Astrocyte of the hippocampus (primary cell): ENCODE measurements at regions not wholly inside any gene's neighbourhood (a gene's known extent, or its start where the extent isn't known, plus 50 kb on each side); places are given as distances from the start of the nearest gene placed in this dataset.
A peak's percentile ranks its signal among the peaks of the same experiment; 100 is the strongest.

Source experiments
- DNase-seq: peaks from one replicate; pipeline ENCODE4 v3.0.0; 2011; ENCODE audit warnings: low read depth, low spot score

GRCh38 chr5:64110222-64110621, 55.4 kb upstream of the RNF180 start:
- no peak for DNase-seq

- no peak for DNase-seq
Measured at GRCh38 chr5:64108674-64109073, 57.0 kb upstream of the RNF180 start.

GRCh38 chr5:64100203-64100602, 65.4 kb upstream of the RNF180 start:
- DNase-seq = no peak

DNA sequence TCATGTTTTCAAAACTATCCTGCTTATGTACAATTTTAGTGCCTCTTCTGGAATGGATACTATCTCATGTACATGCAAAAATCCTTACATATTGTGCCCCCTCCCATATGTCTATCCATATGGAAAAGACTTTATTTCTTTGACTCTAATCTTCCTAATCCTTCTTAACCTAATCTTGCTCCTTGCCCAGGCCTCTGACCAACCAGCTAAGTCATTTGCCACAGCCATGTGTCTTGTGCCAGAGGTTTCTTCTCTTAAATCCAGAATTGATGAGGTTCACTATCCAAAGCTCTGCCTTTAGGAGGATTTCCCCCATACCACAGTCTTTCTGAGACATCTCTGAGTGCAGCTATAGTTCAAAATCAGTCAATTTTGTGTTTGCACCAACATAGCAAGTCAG, 68.9 kb upstream of the RNF180 start:
- no peak for DNase-seq

GRCh38 chr5:64077589-64077988, 88.1 kb upstream of the RNF180 start:
- no peak for DNase-seq

GRCh38 chr5:64074533-64074932, 91.1 kb upstream of the RNF180 start:
- peak; percentile 66 for DNase-seq

- DNase-seq = no peak
Measured at GRCh38 chr5:64069486-64069885, 96.2 kb upstream of the RNF180 start.

DNA sequence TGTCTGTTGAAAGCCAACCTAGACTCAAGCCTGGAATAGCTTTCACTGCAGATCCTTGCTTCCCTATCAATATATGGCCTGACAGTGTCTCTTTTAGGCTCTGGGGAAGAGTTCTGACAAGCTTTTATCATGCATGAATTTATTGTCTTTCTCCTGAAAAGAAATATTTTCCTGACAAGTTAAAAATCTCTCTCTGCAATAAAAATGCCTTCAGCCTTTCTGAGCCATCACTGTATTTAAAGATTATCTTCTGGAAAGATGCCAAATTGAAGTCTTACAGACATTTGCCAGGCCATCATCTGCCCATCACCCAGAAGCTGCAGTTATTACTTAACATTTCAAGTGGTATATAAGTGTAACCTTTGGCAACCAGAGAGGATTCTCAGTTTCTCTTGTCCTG, 88.1 kb upstream of the HTR1A start:
- no peak for DNase-seq

DNA sequence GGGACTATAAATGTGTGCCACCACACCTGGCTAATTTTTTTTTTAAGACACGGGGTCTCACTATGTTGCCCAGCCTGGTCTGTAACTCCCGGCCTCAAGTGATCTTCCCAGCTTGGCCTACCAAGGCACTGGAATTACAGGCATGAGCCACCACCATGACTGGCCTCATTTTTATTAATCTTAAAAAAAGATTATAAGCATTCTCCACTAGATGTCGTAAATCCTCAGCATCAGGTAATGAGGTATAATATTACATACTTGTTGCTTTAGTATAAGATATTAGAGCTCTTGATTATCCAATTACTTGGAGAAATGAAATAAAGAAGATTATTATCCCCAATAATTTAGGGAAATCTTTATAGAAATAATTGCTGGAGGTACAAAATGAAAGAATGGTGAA, 78.2 kb upstream of the HTR1A start:
- no peak for DNase-seq

DNA sequence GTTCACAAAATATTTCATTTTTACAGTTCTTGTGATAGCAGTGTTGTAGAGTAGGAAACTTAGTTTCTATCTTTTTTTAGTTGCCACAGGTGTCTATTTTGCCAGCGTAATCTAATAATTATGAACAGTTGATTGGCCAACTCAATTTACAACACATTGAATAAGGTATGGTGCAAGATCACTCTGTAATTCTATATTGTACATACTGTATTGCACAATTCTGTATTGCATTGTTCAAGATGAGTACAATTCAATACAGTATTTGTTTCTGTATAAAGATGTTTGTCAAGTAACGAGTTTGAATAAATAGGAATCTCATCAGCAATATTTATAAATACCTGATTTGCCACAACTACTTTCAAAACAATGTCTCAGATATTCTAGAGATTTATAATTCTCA, 64.2 kb upstream of the HTR1A start:
- DNase-seq = no peak

DNA sequence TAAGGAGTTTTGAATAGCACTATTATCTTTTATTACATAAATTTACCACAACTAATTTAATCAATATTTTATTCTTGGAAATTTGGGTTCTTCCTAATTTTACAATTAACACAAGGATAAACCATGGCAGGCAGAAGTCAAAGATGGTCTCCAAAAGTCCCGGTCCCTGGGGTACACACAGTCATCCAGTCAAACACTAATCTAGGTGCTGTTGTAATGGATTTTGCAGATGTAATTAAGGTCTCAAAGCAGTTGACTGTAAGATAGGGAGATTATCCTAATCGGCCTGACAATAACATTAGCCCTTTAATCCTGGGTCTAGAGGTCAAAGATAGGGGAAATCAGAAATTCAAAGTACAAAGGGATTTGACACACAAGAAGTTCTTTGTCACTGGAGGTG, 57.5 kb upstream of the HTR1A start:
- no peak for DNase-seq

GRCh38 chr5:64018966-64019365, 56.7 kb upstream of the HTR1A start:
- DNase-seq = no peak

DNA sequence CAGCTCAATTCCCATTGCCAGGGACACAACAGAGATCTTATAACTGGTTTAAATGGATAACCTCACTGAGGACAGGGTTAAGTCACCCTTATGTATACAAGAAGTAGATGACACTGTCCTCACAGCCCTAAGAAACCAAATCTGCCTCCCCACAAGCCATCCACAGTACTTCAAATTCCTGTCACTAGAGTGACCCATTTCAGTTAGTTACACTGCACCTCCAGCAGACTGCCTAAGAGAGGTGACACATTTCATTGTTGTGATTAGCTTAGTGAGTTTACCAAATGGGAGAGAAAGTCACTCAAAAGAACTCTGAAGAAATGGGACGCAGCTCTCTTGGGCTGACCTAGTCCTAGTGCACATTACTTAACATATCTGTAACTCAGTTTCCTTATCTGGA, 53.6 kb upstream of the HTR1A start:
- DNase-seq = no peak
